ENCODE measurements at regions not wholly inside any gene's neighbourhood (a gene's known extent, or its start where the extent isn't known, plus 50 kb on each side); places are given as distances from the start of the nearest gene placed in this dataset.
"Not testable (repeated sequence)": the region's sequence is repeated elsewhere in the genome, so short reads cannot be mapped to it uniquely, and the experiment has no call there.

DNA sequence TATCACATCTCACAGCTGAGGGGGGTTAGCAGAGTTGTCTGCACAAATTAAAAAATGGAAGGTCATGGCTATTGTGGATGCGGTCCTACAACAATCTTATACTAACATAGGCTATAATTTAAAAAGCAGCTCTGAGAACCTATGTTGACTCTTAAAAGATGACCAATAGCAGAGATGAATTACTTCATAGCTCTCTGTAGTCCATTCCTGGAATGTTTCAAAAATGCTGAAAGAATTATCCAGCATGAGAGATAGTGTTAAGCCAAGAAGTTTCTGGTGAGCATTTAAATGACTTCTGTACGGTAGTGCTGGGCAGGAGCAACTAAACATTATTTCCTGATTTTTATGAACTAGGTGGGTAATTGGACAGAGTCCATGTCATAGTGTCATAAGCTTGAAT, 218.2 kb upstream of the NUDT12 start:
- H3K27me3 Mint-ChIP-seq, result no peaks in the 10 kb centered on the region
- no peaks in the 10 kb centered on the region for H3K9me3 Mint-ChIP-seq

GRCh38 chr5:103774721-103775120, 212.1 kb upstream of the NUDT12 start:
- peaks cover 4% of the 10 kb centered on the region for H3K9me3 Mint-ChIP-seq
- H3K36me3 Mint-ChIP-seq, result peaks cover 1% of the 10 kb centered on the region
- H3K4me1 Mint-ChIP-seq, result no peaks in the 10 kb centered on the region
- no peak overlapping the region for H3K27ac Mint-ChIP-seq
- no peaks in the 10 kb centered on the region for H3K27me3 Mint-ChIP-seq
- no peak overlapping the region for H3K4me3 Mint-ChIP-seq

More for the DNA sequence above, 218.2 kb upstream of the NUDT12 start:
- H3K4me1 Mint-ChIP-seq, result no peaks in the 10 kb centered on the region
- H3K27ac Mint-ChIP-seq, result no peak overlapping the region
- no peak overlapping the region for H3K4me3 Mint-ChIP-seq
- H3K36me3 Mint-ChIP-seq, result no peaks in the 10 kb centered on the region

DNA sequence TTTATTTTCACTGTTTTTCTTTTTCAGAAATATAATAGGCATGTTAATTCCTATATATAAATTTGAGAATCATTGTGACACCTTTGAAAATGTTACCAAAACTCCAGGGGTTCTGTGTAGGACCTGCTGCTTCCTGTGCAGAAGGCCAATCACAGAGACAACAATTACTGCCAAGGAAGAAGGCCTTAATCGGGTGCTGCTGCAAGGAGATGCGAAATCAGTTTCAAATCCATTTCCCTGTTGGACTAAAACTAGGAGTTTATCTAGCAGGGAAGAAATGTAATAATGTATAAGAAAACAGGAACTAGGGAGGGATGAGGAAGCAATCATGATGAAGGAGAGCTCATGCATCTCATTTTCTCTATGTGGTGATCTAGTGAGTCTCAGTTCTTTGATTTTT, 209.7 kb upstream of the NUDT12 start:
- Mint-ChIP-seq H3K4me1 (no peaks in the 10 kb centered on the region), H3K9me3 (peaks cover 4% of the 10 kb centered on the region), H3K27me3 (no peaks in the 10 kb centered on the region), H3K36me3 (peaks cover 1% of the 10 kb centered on the region), H3K27ac (no peak overlapping the region), H3K4me3 (no peak overlapping the region)

- Mint-ChIP-seq H3K9me3 (no peaks in the 10 kb centered on the region), H3K27me3 (no peaks in the 10 kb centered on the region), H3K27ac (no peak overlapping the region), H3K4me3 (no peak overlapping the region), H3K4me1 (no peaks in the 10 kb centered on the region), H3K36me3 (no peaks in the 10 kb centered on the region)
These were observed 201.8 kb upstream of the NUDT12 start for GRCh38 chr5:103764403-103764802.

- H3K4me3 Mint-ChIP-seq, result no peak overlapping the region
- H3K27me3 Mint-ChIP-seq, result no peaks in the 10 kb centered on the region
- no peaks in the 10 kb centered on the region for H3K4me1 Mint-ChIP-seq
- H3K27ac Mint-ChIP-seq, result no peak overlapping the region
- H3K36me3 Mint-ChIP-seq, result no peaks in the 10 kb centered on the region
- no peaks in the 10 kb centered on the region for H3K9me3 Mint-ChIP-seq
These were observed 196.4 kb upstream of the NUDT12 start for GRCh38 chr5:103758996-103759395.

- Mint-ChIP-seq H3K9me3 (peaks cover 5% of the 10 kb centered on the region), H3K27me3 (no peaks in the 10 kb centered on the region), H3K4me3 (no peak overlapping the region), H3K4me1 (no peaks in the 10 kb centered on the region), H3K36me3 (no peaks in the 10 kb centered on the region), H3K27ac (no peak overlapping the region)
These were observed 193.4 kb upstream of the NUDT12 start for GRCh38 chr5:103755974-103756373.

DNA sequence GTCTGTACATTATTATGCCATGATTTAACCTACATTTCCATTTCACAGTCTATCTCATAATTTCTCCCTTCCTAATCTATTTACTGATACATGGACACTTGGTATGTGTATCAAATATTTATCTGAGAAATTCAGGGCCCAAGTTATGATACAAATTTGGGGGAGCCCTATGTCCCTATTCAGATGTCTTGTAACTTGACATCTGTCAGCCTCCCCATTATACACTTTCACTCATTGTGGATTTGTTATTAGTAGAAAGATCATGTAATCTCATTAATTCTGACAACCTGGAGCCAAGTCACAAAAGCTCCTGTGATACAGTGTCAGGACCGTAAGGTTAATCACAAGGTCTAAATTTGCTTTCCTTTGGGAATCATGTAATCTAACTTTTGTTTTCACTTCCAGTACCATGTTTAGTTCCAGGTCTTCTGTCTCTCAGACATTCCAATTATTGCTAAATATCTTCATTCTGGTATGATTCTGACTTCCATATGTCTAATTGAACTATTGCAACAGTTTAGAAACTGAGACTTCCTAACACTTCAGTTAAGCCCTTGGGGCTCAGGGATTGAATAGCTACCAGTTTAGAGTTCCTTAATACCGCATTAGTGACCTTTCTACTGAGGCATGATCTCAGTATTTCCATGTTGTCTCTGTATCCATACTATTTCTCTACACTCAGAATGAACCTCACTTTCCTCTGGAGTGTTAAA, 182.9 kb upstream of the NUDT12 start:
- Mint-ChIP-seq H3K27ac (no peak overlapping the region), H3K9me3 (peaks cover 5% of the 10 kb centered on the region), H3K4me3 (no peak overlapping the region), H3K4me1 (no peaks in the 10 kb centered on the region), H3K36me3 (no peaks in the 10 kb centered on the region), H3K27me3 (no peaks in the 10 kb centered on the region)

GRCh38 chr5:103744159-103744558, 181.6 kb upstream of the NUDT12 start:
- no peak overlapping the region for H3K4me3 Mint-ChIP-seq
- no peak overlapping the region for H3K27ac Mint-ChIP-seq
- H3K36me3 Mint-ChIP-seq, result no peaks in the 10 kb centered on the region
- H3K27me3 Mint-ChIP-seq, result no peaks in the 10 kb centered on the region
- H3K9me3 Mint-ChIP-seq, result peaks cover 5% of the 10 kb centered on the region
- H3K4me1 Mint-ChIP-seq, result no peaks in the 10 kb centered on the region

GRCh38 chr5:103743421-103743820, 180.8 kb upstream of the NUDT12 start:
- H3K27ac Mint-ChIP-seq, result no peak overlapping the region
- H3K36me3 Mint-ChIP-seq, result no peaks in the 10 kb centered on the region
- H3K9me3 Mint-ChIP-seq, result peaks cover 5% of the 10 kb centered on the region
- H3K4me1 Mint-ChIP-seq, result no peaks in the 10 kb centered on the region
- H3K4me3 Mint-ChIP-seq, result no peak overlapping the region
- no peaks in the 10 kb centered on the region for H3K27me3 Mint-ChIP-seq

DNA sequence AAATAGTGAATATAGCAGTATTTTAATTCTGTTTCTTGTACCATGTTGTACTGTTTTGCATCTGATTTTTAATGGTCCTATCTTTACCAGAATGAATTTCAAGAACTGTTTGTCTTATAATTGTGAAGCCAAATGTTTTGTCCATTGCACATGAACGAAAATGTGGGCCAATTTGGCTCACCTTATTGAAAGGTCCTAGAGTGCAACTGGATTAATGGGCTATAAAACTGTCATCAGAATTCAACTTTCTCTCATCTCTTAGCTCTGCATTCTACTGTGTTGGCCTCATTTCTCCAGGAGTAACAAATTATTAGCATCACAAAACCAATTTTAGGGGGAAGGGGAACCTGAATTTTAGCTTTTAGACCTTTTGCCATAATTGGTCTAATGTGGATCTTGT, 179.4 kb upstream of the NUDT12 start:
- no peaks in the 10 kb centered on the region for H3K36me3 Mint-ChIP-seq
- H3K4me3 Mint-ChIP-seq, result no peak overlapping the region
- no peaks in the 10 kb centered on the region for H3K27me3 Mint-ChIP-seq
- H3K9me3 Mint-ChIP-seq, result peaks cover 5% of the 10 kb centered on the region
- H3K4me1 Mint-ChIP-seq, result no peaks in the 10 kb centered on the region
- no peak overlapping the region for H3K27ac Mint-ChIP-seq

DNA sequence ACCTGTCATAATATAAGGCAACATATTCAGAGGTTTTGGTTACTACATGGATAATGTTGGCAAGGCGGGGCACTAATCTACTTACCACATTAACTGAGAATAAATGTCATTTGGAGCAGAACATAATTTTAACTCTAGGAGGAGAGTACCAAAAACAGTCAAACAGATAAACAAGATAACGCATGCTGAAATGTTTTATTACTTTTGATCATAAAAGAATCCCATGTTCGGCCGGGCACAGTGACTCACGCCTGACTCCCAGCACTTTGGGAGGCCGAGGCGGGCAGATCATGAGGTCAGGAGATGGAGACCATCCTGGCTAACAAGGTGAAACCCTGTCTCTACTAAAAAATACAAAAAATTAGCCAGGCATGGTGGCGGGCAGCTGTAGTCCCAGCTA, 173.8 kb upstream of the NUDT12 start:
- not testable (repeated sequence) for H3K27me3 Mint-ChIP-seq, H3K4me1 Mint-ChIP-seq, H3K27ac Mint-ChIP-seq

DNA sequence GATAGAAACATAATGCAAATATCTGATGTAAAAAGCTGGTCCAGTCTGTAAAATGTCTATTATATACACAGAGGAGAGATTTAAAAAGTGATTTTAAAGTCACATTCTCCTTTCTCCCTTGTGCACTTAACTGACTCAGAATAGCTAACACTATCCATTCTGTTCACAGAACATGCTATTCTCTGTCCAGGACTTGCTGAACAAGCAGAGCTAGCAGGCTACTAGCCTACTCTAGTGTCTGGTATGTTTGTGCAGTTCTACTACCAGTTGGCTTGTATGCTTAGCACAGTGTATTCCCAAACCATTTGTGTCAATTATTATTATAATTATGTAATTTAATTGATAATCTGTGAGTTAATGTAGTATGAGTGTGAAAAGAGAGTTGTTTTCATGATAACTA, 161.7 kb upstream of the NUDT12 start:
- Mint-ChIP-seq H3K27ac (no peak overlapping the region), H3K4me3 (no peak overlapping the region), H3K9me3 (peaks cover 9% of the 10 kb centered on the region), H3K27me3 (no peaks in the 10 kb centered on the region), H3K4me1 (no peaks in the 10 kb centered on the region), H3K36me3 (no peaks in the 10 kb centered on the region)

More for the DNA sequence above, 173.8 kb upstream of the NUDT12 start:
- H3K36me3 Mint-ChIP-seq, H3K9me3 Mint-ChIP-seq, H3K4me3 Mint-ChIP-seq: not testable (repeated sequence)

DNA sequence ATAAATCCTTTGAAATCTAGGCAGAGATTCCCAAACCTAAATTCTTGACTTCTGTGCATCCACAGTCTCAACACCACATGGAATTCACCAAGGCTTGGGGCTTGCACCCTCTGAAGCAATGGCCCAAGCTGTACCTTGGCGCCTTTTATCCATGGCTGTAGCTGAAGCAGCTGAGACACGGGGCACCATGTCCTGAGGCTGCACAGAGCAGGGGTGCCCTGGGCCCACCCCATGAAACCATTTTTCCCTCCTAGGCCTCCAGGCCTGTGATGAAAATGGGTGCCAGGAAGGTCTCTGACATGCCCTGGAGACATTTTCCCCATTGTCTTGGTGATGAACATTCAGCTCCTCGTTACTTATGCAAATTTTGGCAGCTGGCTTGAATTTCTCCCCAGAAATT, 158.6 kb upstream of the NUDT12 start:
- Mint-ChIP-seq H3K36me3 (no peaks in the 10 kb centered on the region), H3K27me3 (no peaks in the 10 kb centered on the region), H3K27ac (no peak overlapping the region), H3K4me1 (no peaks in the 10 kb centered on the region), H3K4me3 (no peak overlapping the region), H3K9me3 (peaks cover 12% of the 10 kb centered on the region)

GRCh38 chr5:103718108-103718507, 155.5 kb upstream of the NUDT12 start:
- Mint-ChIP-seq H3K4me3 (no peak overlapping the region), H3K4me1 (no peaks in the 10 kb centered on the region)

GRCh38 chr5:103708601-103709000, 146.0 kb upstream of the NUDT12 start:
- no peak overlapping the region for H3K4me3 Mint-ChIP-seq
- H3K36me3 Mint-ChIP-seq, result no peaks in the 10 kb centered on the region
- H3K9me3 Mint-ChIP-seq, result peaks cover 8% of the 10 kb centered on the region
- no peaks in the 10 kb centered on the region for H3K4me1 Mint-ChIP-seq
- H3K27me3 Mint-ChIP-seq, result no peaks in the 10 kb centered on the region
- no peak overlapping the region for H3K27ac Mint-ChIP-seq

More at GRCh38 chr5:103718108-103718507, 155.5 kb upstream of the NUDT12 start:
- no peaks in the 10 kb centered on the region for H3K36me3 Mint-ChIP-seq
- no peaks in the 10 kb centered on the region for H3K27me3 Mint-ChIP-seq
- H3K9me3 Mint-ChIP-seq, result peaks cover 11% of the 10 kb centered on the region
- H3K27ac Mint-ChIP-seq, result no peak overlapping the region

DNA sequence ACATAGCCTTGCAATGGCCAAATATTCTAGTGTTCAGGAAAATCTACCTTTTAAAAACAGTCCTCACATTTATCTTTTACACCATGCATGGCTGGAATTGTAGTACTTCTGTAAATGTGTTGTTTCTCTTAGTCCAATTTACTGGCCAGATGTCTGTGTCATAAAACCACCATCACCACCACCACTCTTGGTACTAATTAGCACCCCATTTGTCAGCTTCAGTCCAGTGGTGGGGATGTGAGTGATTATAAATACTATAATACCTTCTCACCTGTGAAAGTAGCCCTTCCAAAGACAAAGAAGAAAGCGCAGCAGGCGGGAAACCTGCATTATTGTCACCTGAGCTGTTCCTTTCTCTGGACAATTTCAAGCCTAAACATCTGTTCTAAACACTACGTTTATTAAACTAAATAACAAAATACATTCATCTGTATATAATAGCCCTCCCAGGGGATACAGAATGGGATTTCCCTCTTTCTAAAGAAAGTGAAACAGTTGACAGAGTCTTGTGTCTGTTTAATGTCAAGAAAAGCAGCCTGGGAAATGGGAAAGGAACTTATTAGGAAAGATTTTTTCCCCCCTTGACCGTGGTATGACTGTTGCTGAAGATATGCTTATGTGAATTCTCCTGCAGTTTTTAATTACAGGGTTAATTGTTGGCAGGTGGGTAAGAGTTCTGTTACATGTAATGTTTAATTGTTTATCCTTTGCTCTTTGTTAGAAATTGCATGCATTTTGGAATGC, 144.5 kb upstream of the NUDT12 start:
- H3K9me3 Mint-ChIP-seq, result peaks cover 8% of the 10 kb centered on the region
- H3K36me3 Mint-ChIP-seq, result no peaks in the 10 kb centered on the region
- no peaks in the 10 kb centered on the region for H3K4me1 Mint-ChIP-seq
- H3K27ac Mint-ChIP-seq, result no peak overlapping the region
- no peak overlapping the region for H3K4me3 Mint-ChIP-seq
- peaks cover 2% of the 10 kb centered on the region for H3K27me3 Mint-ChIP-seq

Measured in activated naive CD4-positive, alpha-beta T cell treated with anti-CD3 and anti-CD28 coated beads, Interleukin-2, amount 50 U/mL, for 24 hours (primary cell).